Sciatic nerve (tissue), 2 donors: ENCODE measurements at regions not wholly inside any gene's neighbourhood (a gene's known extent, or its start where the extent isn't known, plus 50 kb on each side); places are given as distances from the start of the nearest gene placed in this dataset.

Experiments
- ATAC-seq: fragments of 200-7000 bp; cut with Tn5 transposase; one replicate; pipeline ENCODE4 v1.9.1; 2020; ENCODE audit warnings: mild to moderate bottlenecking, moderate library complexity
- DNase-seq: peaks from one replicate; pipeline ENCODE4 v3.0.0-alpha.2; 2020; ENCODE audit warnings: low spot score
- intact Hi-C: fragments of 100-400 bp; cut with DNase I; formaldehyde crosslinking; loops from one replicate; pipeline ENCODE4 v1.14.2; 2022
- donor health status: DM: no; HTN: no; CAD: no.
- donor health status: DM: no; HTN: no; CAD: no.

DNA sequence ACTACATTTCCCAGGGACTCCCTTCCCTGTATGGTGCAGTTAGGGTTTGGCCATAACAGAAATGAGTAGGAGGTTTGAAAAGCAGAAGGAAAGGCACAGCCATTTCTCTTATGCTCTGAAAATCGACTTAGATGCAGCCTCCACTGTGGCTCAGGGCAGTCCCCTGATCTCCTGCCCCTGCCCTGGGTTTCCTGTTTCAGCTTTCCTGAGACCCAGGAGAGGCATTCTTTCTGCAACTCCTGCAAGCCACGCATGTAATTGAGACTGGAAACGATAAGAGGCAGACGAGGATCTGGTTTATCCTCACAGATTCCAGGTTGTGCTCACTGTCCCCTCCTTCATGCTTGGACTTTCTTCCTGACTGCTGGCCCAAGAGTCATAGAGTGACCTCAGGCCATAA, 461.2 kb upstream of the VSTM2A start:
- ATAC-seq, result no peak
- intact Hi-C loops, result loop anchor here (10.0 kb wide), 1 partner anchor 1356 kb away; no protein-coding TSS in a partner anchor
- DNase-seq, result no peak

DNA sequence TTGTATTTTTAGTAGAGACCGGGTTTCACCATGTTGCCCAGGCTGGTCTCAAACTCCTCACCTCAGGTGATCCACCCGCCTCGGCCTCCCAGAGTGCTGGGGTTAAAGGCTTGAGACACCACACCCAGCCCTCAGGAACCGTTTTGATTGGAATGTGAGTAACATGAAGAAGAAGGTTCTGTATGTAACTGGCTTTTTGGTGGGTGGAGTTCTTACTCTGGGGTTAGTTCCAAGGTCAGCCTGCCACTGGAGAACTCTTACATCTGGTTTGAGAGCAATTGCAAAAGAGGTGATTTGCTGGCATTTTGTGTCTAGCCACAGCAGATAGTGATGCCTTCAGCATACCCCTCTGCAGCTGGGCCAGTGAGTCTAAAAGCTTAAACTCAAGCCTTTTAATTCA, 457.8 kb upstream of the VSTM2A start:
- DNase-seq (no peak), ATAC-seq (no peak)
- intact Hi-C loops, result loop anchor here (10.0 kb wide), 1 partner anchor 1360 kb away; no protein-coding TSS in a partner anchor

DNA sequence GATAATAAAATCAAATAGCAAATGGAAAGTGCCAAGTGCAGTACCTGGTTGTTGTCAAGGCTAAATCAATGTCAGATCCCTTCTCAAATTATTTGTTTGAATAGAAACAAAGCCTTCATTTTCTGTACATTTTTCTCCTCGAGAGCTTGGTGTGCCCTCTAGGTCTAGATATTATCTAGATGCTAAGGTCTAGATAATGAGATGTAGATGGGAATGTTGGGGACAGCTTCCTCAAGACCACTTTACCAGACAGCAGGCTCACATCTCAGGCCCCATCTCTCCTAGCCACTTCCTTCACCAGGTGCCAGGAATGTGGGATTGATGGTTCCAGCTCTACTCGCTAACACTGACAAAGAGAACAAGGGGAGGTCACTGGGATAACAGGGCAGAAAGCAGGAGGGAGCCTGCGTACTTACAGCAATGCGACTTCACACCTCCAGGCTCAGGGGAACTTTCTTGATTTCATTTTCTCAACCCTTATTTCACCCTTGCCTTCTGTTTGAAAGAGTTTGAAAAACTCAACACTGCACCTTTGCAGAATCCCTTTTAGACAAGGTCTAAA, 451.4 kb upstream of the VSTM2A start:
- ATAC-seq (no peak), DNase-seq (no peak)
- intact Hi-C loops, result no loop called here

DNA sequence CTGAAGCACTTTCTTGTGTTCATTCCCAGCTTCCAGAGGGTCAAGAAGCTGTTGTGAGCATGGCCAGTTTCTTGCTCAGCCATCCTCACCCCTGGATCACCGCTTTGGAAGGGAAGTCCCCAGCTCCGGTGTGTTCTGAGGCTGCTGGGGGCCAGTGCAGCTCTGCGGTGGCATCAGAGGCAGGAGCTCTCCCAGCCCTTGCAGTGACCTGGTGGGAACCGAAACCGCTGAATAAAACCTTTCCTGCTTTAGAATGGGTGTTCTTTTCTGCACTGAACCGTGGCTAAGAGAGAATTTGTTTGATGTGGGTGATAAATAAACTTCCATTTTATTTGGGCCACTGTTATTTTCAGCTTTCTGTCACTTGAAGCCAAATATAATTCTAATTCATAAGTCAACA, 450.9 kb upstream of the VSTM2A start:
- no peak for DNase-seq
- ATAC-seq, result no peak
- intact Hi-C loops, result no loop called here

DNA sequence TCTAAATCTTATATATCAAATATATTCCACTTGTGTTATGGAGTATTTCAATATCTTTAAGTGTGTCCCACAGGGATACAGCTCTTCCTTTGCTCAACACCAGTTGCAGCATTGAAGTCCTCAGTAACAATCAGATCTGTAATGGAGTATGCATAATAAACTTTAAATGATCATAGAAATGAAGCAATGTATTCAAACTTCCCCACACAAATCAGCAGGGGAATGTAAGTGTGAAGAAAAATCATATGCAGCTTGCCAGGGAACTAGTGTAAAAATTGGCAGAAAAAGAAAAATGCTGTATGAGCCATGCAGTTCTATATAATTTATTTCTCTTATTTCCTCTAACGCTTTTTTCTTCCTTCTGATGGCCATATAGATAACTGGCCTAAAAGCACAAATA, 444.3 kb upstream of the VSTM2A start:
- intact Hi-C loops, result no loop called here
- DNase-seq (no peak), ATAC-seq (no peak)

DNA sequence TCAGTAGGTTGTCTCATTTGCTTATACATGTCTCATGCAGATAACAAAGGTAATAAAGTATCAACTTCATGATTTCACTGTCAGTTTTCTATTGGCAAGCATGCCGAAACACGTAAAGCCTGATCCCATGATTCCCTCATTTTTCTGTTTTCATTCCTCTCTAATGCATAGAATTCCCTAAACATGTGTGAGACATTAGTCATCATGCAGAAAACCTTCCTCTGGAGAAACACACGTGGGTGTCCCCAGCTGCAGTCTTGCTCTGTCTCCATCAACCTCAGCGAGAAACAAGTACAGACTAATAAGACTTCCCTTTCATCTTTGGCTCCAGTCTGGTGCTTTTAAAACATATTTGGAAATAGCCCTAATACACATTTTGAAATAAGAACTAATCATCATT, 432.7 kb upstream of the VSTM2A start:
- no peak for ATAC-seq
- DNase-seq, result no peak
- intact Hi-C loops, result no loop called here

DNA sequence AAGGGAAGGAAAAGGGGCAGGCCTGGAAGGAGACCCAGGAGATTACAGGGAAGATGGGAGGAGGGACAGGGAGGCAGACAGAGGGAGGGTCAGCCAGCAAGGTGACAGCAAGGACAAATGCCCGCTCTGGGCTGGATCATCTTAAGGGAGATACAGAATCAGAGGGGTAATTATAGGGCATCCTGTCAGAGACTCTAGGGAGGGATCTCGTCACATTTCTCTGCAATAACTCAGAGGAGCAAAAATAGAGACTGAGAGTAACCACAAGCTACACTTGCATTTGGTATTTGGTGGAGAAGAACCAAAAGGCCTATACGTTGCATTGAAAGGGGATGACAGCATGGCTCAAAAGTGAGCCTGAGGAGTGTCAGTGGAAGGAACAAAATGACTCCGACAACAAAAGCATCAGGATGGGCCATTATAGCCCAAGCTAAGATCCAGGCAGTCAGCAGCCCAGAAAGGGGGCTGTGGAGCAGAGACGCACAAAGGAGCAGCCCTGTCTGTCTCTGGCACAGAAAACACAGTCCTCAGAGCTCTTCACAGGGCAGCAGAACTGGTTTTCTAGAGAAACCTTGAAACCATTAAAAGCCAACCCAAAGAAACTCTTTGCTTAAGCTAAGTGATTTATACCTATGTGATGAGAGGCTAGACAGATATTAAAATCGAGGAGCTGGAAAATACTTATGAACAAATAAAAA, 430.2 kb upstream of the VSTM2A start:
- no peak for ATAC-seq
- DNase-seq, result no peak
- intact Hi-C loops, result no loop called here

DNA sequence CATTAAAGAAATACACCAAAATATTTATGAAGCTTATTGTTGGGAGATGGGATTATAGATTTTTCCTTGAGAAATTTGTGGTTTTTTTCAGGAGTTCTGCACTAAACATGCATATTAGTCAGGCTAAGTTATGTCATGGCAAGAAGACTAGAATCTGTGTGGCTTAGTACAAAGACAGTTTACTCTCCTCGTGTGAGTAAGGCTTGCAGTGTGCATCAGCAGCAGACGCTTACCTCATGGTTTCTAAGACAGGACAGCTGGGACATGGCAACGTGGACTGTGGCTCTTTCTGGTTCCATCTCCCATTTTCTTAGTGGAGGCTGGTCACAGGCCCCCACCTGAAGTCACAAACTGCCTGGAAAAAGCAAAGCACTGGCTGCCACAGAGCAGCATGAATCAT, 429.6 kb upstream of the VSTM2A start:
- DNase-seq, result no peak
- intact Hi-C loops, result no loop called here
- ATAC-seq, result no peak

DNA sequence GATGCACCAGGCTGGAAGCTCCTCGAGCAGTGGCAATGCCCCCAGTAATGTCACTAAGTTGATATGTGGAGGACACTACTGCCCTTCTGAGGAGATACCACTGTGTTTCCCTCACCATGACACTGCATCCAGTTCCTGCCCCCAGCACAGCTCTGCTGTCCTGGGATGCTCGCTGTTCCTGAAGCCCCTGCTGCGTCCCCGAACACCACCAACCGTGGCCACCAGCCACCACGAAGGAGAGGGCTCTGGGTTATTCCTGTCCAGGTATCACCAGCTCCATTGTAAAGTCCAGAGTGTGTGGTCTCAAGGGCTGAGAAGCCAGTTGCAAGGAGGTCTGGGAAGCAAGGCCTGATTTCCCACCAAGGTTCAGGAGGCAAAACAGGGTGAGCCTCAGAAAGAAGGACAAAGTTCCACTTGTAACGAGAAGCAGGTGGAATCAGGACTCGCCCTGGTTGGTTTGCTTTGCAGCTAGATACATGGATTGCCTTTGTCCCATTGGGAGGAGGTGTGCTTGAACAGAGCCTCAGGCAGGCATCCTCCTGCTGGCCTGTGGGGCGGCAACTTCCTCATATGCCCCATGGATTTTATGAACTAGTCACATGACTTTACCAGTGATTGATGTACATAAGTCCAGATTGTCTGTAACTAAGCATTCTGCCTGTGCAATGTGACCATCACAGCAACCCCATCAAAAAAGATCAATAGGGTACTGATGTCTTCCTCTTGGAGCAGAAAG, 427.0 kb upstream of the VSTM2A start:
- ATAC-seq, result no peak
- intact Hi-C loops, result no loop called here
- no peak for DNase-seq

DNA sequence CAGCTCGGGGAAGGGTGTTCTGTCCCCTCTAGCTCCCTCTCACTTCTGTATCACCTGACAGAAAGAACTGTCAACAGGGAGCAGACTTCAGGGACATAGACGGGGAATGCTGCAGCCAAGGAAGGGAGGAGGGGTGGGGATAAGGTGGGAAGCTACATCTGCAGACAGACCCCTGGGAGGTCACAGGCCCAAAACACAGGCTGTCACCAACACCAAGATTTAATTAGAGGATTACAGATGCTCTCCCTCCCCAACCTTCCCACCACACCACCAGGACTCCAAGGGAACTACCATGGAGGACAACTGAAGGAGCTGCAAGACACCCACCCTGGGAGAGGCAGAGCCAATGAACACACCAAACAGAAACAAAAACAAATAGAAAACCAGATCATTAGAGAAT, 425.2 kb upstream of the VSTM2A start:
- ATAC-seq (no peak), DNase-seq (no peak)
- intact Hi-C loops, result no loop called here

DNA sequence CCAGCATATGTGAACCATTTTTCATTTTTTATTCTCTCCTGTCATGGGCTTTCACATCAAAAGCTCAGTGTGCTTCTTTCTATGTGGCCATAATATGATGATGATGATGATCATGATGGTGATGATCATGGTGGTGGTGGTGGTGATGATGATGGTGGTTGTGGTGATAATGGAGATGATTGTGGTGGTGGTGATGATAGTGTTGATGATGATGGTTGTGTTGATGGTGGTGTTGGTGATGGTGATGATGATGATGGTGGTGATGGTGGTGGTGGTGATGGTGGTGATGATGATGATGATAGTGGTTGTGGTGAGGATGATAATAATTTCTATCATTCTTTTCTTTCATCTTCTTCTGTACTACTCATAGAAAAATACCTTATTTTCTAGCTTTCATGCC, 413.1 kb upstream of the VSTM2A start:
- intact Hi-C loops, result no loop called here
- ATAC-seq (no peak), DNase-seq (no peak)

DNA sequence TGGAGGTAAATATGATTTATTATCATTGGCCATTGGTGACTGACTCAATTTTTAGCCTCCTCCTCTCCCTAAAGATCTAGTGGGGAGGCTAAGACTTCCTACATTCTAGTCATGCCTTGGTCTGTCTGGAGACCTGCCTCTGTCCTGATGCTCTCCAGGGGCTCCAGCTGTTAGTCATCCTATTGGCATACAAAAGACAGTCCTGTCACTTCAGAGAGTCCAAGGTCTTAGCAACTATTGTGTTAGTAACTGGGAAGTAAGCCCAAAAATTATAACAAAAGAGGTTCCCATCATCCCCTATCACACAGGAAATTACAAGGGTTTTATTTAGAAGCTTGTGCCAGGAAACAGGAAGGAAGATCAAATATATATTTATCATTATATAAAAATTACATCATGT, 400.6 kb upstream of the VSTM2A start:
- no peak for ATAC-seq
- intact Hi-C loops, result no loop called here
- no peak for DNase-seq

DNA sequence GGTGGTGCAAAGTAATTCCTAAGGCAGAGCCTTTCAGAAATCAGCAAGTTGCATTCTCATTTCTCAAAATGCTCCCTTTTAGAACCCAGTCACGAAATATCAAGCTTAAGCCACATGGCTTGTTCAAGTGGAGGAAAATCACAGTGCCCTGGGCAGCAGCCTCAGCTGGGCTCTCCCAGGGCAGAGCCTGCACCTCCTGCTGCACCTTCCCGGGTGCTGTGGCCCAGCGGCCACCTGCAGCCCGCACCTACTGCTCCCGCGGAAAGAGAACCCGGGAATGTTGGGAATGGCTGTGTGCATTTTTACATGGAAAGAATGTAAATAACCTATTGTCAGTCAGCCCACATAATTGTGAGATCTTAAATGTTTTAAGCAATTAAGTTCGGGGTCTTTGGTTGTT, 396.5 kb upstream of the VSTM2A start:
- intact Hi-C loops, result no loop called here
- no peak for ATAC-seq
- no peak for DNase-seq

DNA sequence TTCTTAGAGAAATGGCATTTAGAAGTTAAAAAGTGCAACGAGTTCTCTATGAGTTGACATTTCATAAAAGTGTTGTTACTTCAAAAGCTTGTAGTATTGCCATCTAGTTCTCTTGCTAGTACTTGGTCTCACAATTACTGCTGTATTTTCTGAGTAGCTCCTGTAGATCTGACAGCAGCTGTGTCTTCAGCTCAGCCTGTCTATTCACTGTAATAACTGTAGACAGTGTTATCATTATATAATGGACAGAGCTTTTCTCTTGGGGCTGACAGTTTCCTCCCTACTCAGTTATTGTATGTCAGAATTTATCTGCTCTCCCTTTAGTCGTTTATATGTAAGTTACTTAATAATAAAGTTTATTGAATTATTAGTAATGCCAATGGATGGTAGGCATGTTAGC, 388.7 kb upstream of the VSTM2A start:
- ATAC-seq (no peak), DNase-seq (no peak)
- intact Hi-C loops, result no loop called here

DNA sequence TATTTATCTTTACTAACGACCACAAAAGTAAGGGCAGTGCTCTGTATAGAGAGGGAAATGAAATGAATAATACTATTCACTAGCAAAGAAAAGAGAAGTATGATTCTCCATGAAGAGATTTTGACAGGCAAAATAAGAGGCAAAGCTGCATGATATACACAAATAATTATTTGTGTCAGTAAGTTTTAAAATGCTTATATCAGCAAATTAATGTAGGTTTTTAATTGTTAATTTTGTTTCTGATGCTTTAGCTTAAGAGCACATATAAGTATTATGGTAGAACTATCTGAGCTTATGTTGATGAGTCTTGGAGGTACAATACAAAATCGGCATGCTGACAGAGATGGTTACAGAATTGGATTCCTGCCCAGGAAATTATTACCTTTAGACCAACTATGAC, 383.1 kb upstream of the VSTM2A start:
- DNase-seq, result no peak
- intact Hi-C loops, result no loop called here
- no peak for ATAC-seq

DNA sequence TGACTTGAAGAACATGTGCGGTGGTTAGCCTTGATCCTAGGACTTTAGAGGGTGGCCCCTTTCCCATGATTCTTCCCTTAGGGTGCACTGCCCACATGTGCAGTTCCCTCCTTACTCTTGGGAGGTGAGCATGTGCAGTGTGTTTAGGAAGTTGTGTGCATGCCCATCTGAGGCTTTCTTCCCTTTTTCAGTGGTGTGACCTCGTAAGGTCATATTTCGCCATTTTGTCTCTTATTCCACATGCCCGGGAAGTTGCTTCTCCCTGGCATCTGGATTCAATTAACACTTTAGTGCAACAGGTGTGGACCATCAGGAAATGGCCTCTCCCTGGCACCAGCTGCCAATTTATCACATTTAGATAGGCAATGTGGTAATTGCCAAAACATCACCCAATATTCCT, 380.6 kb upstream of the VSTM2A start:
- intact Hi-C loops, result no loop called here
- ATAC-seq (no peak), DNase-seq (no peak)

DNA sequence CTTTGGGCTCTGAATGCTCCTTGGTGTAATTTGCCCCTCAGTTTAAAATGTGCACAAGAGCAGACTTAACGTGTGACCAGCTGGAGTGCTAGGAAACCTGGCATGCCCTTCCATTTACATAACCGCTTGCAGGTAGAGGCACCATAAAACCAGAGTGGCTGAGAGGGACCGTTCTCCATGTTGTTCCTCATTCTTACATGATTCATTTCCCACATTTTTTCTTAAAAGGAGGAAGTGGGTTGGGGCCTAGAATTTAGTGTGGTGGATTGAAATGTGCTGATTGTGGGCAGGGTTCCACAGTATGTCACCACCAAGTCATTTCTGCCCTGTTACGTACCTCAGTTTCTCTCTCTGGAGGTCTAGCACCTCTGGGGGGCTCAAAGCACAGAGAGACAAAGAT, 375.8 kb upstream of the VSTM2A start:
- DNase-seq, result no peak
- no peak for ATAC-seq
- intact Hi-C loops, result no loop called here

DNA sequence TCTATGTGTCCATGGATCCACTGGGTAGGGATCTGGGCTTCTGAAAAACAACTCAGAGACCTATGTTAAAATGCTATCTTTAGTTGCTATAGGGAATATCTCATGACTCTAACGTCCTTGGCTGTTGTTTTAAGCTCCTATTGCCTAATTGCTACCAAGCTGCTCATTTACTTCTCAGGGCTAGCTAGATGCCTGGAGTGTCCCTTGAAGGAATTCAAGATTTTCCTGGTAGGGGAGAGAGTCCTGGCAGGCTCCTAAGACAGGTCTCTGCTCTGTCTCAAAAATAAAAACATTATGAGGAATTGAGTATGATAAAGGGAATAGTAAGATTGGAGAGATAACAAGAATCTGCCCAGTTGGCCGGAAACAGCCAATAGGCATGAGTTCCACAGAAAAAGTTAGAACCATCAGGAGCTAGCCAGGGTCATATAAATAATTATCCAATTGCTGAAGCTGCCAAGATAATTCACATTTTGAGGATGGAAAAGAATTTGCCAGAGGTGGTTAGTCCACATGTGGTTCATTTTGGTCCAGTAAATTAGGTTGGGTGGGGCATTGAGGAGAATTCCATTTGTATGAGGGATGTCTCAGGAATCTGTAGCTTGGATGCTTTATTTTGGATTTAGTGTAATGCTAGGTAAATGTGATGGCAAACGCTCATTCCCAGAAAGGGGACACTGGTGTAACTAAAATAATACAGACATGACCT, 362.7 kb upstream of the VSTM2A start:
- DNase-seq (no peak), ATAC-seq (no peak)
- intact Hi-C loops, result no loop called here

DNA sequence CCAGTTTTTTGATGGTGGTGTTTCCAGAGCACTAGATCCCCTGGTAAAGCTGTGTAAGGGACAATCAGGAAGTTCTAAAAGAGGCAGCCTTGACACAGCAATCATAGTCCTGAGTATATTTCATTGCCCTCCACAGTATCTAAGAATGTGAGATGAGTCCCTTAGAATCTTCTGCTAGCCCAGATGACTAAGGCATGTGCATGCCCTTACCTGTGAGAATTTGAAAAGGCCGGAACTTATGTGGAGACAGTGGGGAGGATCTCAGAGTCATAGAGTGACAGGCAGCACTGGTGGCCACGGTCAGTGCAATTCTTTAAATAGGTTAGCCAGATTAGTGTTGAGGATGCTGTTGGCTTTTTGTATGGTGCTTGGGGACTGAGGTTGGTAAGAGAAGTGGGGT, 361.4 kb upstream of the VSTM2A start:
- intact Hi-C loops, result no loop called here
- DNase-seq (no peak), ATAC-seq (no peak)

DNA sequence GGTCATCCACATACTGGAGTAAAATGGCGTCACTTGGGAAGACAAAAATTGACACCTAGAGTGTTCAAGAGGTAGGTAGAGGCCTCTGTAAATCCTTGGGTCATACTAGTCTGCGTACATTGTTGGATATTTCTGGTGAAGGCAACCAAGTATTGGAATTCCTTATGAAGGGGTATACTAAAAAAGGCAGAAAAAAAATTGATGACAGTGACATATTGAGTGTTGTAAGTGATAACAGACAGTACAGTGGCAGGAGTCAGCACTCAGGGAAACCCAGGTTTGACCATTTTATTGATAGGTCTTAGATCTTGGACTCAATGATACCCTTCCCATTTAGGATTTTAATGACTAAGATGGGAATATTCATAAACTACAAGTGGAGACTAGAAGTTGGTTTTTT, 359.1 kb upstream of the VSTM2A start:
- DNase-seq (no peak), ATAC-seq (no peak)
- intact Hi-C loops, result no loop called here
